ENCODE measurements at regions not wholly inside any gene's neighbourhood (a gene's known extent, or its start where the extent isn't known, plus 50 kb on each side); places are given as distances from the start of the nearest gene placed in this dataset.
"Not testable (repeated sequence)": the region's sequence is repeated elsewhere in the genome, so short reads cannot be mapped to it uniquely, and the experiment has no call there.

GRCh38 chr16:29310852-29311314 lies 95.6 kb downstream of the NPIPB11 start:
- Histone ChIP-seq H3K9me3 (no peaks in the 10 kb centered on the region), H3K27me3 (no peaks in the 10 kb centered on the region), H3K36me3 (peaks cover 0 to 6% (median 0%) of the 10 kb centered on the region in 3 donors), H3K27ac (peak overlapping the region in 1 of 4 donors; percentile 40), H3K4me1 (peaks cover 0 to 36% (median 1%) of the 10 kb centered on the region in 4 donors), H3K4me3 (no peak overlapping the region)
- no peak for DNase-seq (ENCODE audit: low spot score in 2 of 2)
- WGBS, 2 donors, result 66 to 79% methylated on average over 10 to 11 of the region's 11 CpGs
- peak in 2 of 5 experiments; percentile 13 to 30 for TF ChIP-seq CTCF (IDR thresholded peaks at IDR 0.05)
- TF ChIP-seq EP300 (IDR thresholded peaks at IDR 0.05), result no peak
- TF ChIP-seq POLR2A (IDR thresholded peaks at IDR 0.05), result no peak

GRCh38 chr16:29310243-29310642 lies 96.3 kb downstream of the NPIPB11 start:
- H3K9me3 ChIP-seq; H3K4me3 ChIP-seq; DNase-seq (ENCODE audit: low spot score in 2 of 2); H3K36me3 ChIP-seq; H3K27me3 ChIP-seq: not testable (repeated sequence)
- WGBS, 2 donors, result 96% methylated on average over 9 of the region's 9 CpGs
- Histone ChIP-seq H3K4me1 (peaks cover 0 to 32% (median 0%) of the 10 kb centered on the region in 4 donors), H3K27ac (peak overlapping the region in 1 of 4 donors; percentile 40)

GRCh38 chr16:29309601-29310000 lies 96.9 kb downstream of the NPIPB11 start:
- H3K9me3 ChIP-seq, H3K27ac ChIP-seq: not testable (repeated sequence)
- WGBS, 2 donors, result 80 to 93% methylated on average over 12 to 13 of the region's 13 CpGs

GRCh38 chr16:29308644-29309546 lies 97.6 kb downstream of the NPIPB11 start:
- Histone ChIP-seq H3K27ac (no peak overlapping the region), H3K27me3 (no peaks in the 10 kb centered on the region), H3K4me1 (peaks cover 0 to 29% (median 0%) of the 10 kb centered on the region in 4 donors), H3K4me3 (no peak overlapping the region), H3K36me3 (peaks cover 0 to 6% (median 0%) of the 10 kb centered on the region in 3 donors), H3K9me3 (no peaks in the 10 kb centered on the region)
- TF ChIP-seq CTCF (IDR thresholded peaks at IDR 0.05) (no peak), EP300 (IDR thresholded peaks at IDR 0.05) (no peak)
- DNase-seq (ENCODE audit: low spot score in 2 of 2), result no peak
- WGBS, 2 donors, result 79 to 80% methylated on average over 20 of the region's 20 CpGs

More at GRCh38 chr16:29309601-29310000, 96.9 kb downstream of the NPIPB11 start:
- H3K4me1 ChIP-seq, result peaks cover 0 to 29% (median 0%) of the 10 kb centered on the region in 4 donors
- not testable (repeated sequence) for DNase-seq (ENCODE audit: low spot score in 2 of 2); H3K4me3 ChIP-seq; H3K36me3 ChIP-seq; H3K27me3 ChIP-seq

GRCh38 chr16:29307598-29308507 lies 98.7 kb downstream of the NPIPB11 start:
- TF ChIP-seq EP300 (IDR thresholded peaks at IDR 0.05) (no peak), POLR2A (IDR thresholded peaks at IDR 0.05) (no peak), CTCF (IDR thresholded peaks at IDR 0.05) (no peak)
- DNase-seq (ENCODE audit: low spot score in 2 of 2), result no peak
- H3K4me1 ChIP-seq, result peaks cover 0 to 26% (median 0%) of the 10 kb centered on the region in 4 donors
- H3K9me3 ChIP-seq, result no peaks in the 10 kb centered on the region
- H3K36me3 ChIP-seq, result peaks cover 0 to 15% (median 0%) of the 10 kb centered on the region in 3 donors
- 74 to 78% methylated on average over 15 to 19 of the region's 19 CpGs for WGBS, 2 donors
- no peaks in the 10 kb centered on the region for H3K27me3 ChIP-seq
- H3K27ac ChIP-seq, result no peak overlapping the region
- no peak overlapping the region for H3K4me3 ChIP-seq

All from tibial nerve (tissue), 4 donors.